K562 (cell line): ENCODE measurements at regions not wholly inside any gene's neighbourhood (a gene's known extent, or its start where the extent isn't known, plus 50 kb on each side); places are given as distances from the start of the nearest gene placed in this dataset.

Source experiments
- ATAC-seq: fragments of 200-7000 bp; cut with Tn5 transposase; 3 replicates; pipeline ENCODE4 v1.9.1; 2020; ENCODE audit warnings: moderate library complexity
- BruUV-seq: library from RNA; stranded (reverse); fragments of 400-500 nt; replicated peaks from 2 replicates; lab custom pipeline; 2021; lab: Mats Ljungman, UMichigan
- CTCF ChIA-PET: fragments of 300-600 bp; formaldehyde crosslinking; extraction: SDS; loops from one replicate; lab custom pipeline; 2021; ENCODE audit warnings: low intra/inter-chr PET ratio; lab: Yijun Ruan, JAX
- POLR2A ChIA-PET: fragments of 300-600, 350-650 bp; sonication (Branson Sonifier 250); formaldehyde crosslinking; extraction: SDS; loops from one replicate; lab custom pipeline; 2021; ENCODE audit warnings: antibody characterized with exemption, inconsistent platforms; lab: Yijun Ruan, JAX
- DNase-seq, 4 experiments: peaks; one replicate each; pipeline versions ENCODE4 v3.0.0 to v3.0.0-alpha.2; 2011 to 2018; ENCODE audit warnings: low spot score in 3 of 4, mixed read lengths in 3 of 4; ENCODE audit errors: extremely low read depth in 1 of 4
- FAIRE-seq: peaks from 2 replicates; lab custom pipeline; 2011; peaks lifted over from hg19 to GRCh38; lab: Jason Lieb, UNC
- H2AFZ ChIP-seq: 2 replicates; pipeline ENCODE4 v1.6.0; 2011; ENCODE audit warnings: low read depth, low read length, control low read depth, inconsistent platforms
- H3K27ac ChIP-seq: fragments of 200-600 bp; 3 replicates; pipeline ENCODE4 v1.8.0; 2011; ENCODE audit warnings: low read depth, mild to moderate bottlenecking, control low read depth, inconsistent platforms, low read length, moderate library complexity, mixed read lengths; ENCODE audit errors: extremely low read depth
- H3K27me3 ChIP-seq, 2 experiments: fragments of 300-600 bp in 1 of 2; 2 replicates in 1 of 2; 3 replicates in 1 of 2; pipeline versions ENCODE4 v1.6.0 to v1.8.0; 2011; ENCODE audit warnings: inconsistent platforms in 2 of 2, low read length in 2 of 2, mild to moderate bottlenecking in 1 of 2, mixed read lengths in 1 of 2, moderate library complexity in 1 of 2; ENCODE audit not compliant: control insufficient read depth in 2 of 2, insufficient read depth in 2 of 2
- H3K36me3 ChIP-seq: fragments of 300-600 bp; 3 replicates; pipeline ENCODE4 v1.8.0; 2011; ENCODE audit warnings: mild to moderate bottlenecking, low read length, inconsistent platforms; ENCODE audit not compliant: control insufficient read depth, insufficient read depth
- H3K4me1 ChIP-seq, 2 experiments: fragments of 200-600 bp in 1 of 2; replicated peaks in 1 of 2; 2 replicates in 1 of 2; 3 replicates in 1 of 2; pipeline versions ENCODE4 v1.5.1 to v1.8.0; 2011; ENCODE audit warnings: inconsistent platforms in 2 of 2, low read length in 2 of 2, mild to moderate bottlenecking in 1 of 2, mixed read lengths in 1 of 2, moderate library complexity in 1 of 2; ENCODE audit not compliant: control insufficient read depth in 2 of 2, insufficient read depth in 2 of 2
- H3K4me2 ChIP-seq: 2 replicates; pipeline ENCODE4 v1.6.1; 2011; ENCODE audit warnings: low read length, control low read depth, inconsistent platforms, mixed read lengths; ENCODE audit not compliant: insufficient read depth
- H3K4me3 ChIP-seq: fragments of 200-600 bp; sonication (generic), shearing (Covaris generic); 2 replicates; pipeline ENCODE4 v1.5.1; 2016; ENCODE audit warnings: control low read depth, inconsistent platforms
- H3K79me2 ChIP-seq: fragments of 200-600 bp; 3 replicates; pipeline ENCODE4 v1.8.0; 2011; ENCODE audit warnings: low read length, inconsistent platforms; ENCODE audit not compliant: control insufficient read depth, insufficient read depth
- H3K9ac ChIP-seq, 2 experiments: 2 replicates each; pipeline versions ENCODE4 v1.6.0 to v1.6.1; 2011; ENCODE audit warnings: low read depth in 2 of 2, low read length in 2 of 2, control low read depth in 1 of 2, inconsistent platforms in 1 of 2, mild to moderate bottlenecking in 1 of 2, mixed read lengths in 1 of 2; ENCODE audit not compliant: insufficient read depth in 1 of 2
- H3K9me1 ChIP-seq: one replicate; pipeline ENCODE4 v1.6.0; 2011; ENCODE audit warnings: inconsistent platforms, mild to moderate bottlenecking, low read length, moderate library complexity; ENCODE audit not compliant: control insufficient read depth, insufficient read depth
- H3K9me3 ChIP-seq: replicated peaks from 2 replicates; pipeline ENCODE4 v1.5.1; 2011; ENCODE audit warnings: low read depth, low read length, inconsistent platforms; ENCODE audit not compliant: control insufficient read depth, insufficient read depth
- H4K20me1 ChIP-seq: replicated peaks from 2 replicates; pipeline ENCODE4 v1.6.1; 2011; ENCODE audit warnings: low read length, inconsistent platforms, mixed read lengths; ENCODE audit not compliant: control insufficient read depth, insufficient read depth
- ARHGAP35 ChIP-seq: fragments of 450-650 bp; IDR thresholded peaks from 2 replicates; pipeline ENCODE4 v1.6.1; 2018; ENCODE audit not compliant: partially characterized antibody
- ATF3 ChIP-seq, 2 experiments: fragments of 450-650 bp in 1 of 2; sonication (generic) in 1 of 2; formaldehyde crosslinking in 1 of 2; IDR thresholded peaks in 1 of 2; conservative IDR thresholded peaks in 1 of 2; 2 replicates each; pipeline versions ENCODE4 v1.6.1 to v1.8.1; 2016 to 2023; ENCODE audit warnings: mild to moderate bottlenecking in 2 of 2, moderate library complexity in 2 of 2, inconsistent platforms in 1 of 2, missing genetic modification reagents in 1 of 2
- CBFA2T2 ChIP-seq: fragments of 450-650 bp; conservative IDR thresholded peaks from 2 replicates; pipeline ENCODE4 v1.6.1; 2017; ENCODE audit warnings: mild to moderate bottlenecking
- CREB3L1 ChIP-seq: fragments of 450-650 bp; IDR thresholded peaks from 2 replicates; pipeline ENCODE4 v1.6.1; 2014; ENCODE audit warnings: low read depth, mild to moderate bottlenecking, moderate library complexity, borderline replicate concordance
- CREBBP ChIP-seq: IDR thresholded peaks from one replicate; pipeline ENCODE4 v1.6.1; 2012; ENCODE audit warnings: low read depth, mild to moderate bottlenecking, control low read depth, inconsistent platforms, low read length
- GTF2B ChIP-seq: IDR thresholded peaks from 2 replicates; pipeline ENCODE4 v1.6.1; 2011; ENCODE audit not compliant: insufficient read length; ENCODE audit errors: extremely low read depth
- IRF2 ChIP-seq: sonication (generic); formaldehyde crosslinking; IDR thresholded peaks from 2 replicates; pipeline ENCODE4 v1.8.1; 2022; ENCODE audit warnings: mild to moderate bottlenecking, missing genetic modification reagents
- KLF16 ChIP-seq: IDR thresholded peaks from 2 replicates; pipeline ENCODE4 v1.6.1; 2016; ENCODE audit warnings: antibody characterized with exemption
- MCM7 ChIP-seq, 2 experiments: fragments of 450-650 bp; IDR thresholded peaks; 2 replicates each; pipeline ENCODE4 v1.6.1; 2016 to 2018
- RNF219 ChIP-seq: fragments of 250-450 bp; sonication (Bioruptor Pico); IDR thresholded peaks from 2 replicates; pipeline ENCODE4 v1.5.0; 2022; ENCODE audit warnings: mild to moderate bottlenecking
- TCF7L2 ChIP-seq: fragments of 150-350 bp; IDR thresholded peaks from 2 replicates; pipeline ENCODE4 v1.6.1; 2016; ENCODE audit warnings: low read depth, mild to moderate bottlenecking, low read length, moderate library complexity
- TRIM24 ChIP-seq, 2 experiments: fragments of 450-650 bp; IDR thresholded peaks; 2 replicates each; pipeline ENCODE4 v1.6.1; 2016
- ZFP91 ChIP-seq: sonication (generic); formaldehyde crosslinking; IDR thresholded peaks from 2 replicates; pipeline ENCODE4 v1.8.0; 2022; ENCODE audit warnings: mild to moderate bottlenecking, missing genetic modification reagents
- ZNF561 ChIP-seq: fragments of 450-650 bp; formaldehyde crosslinking; conservative IDR thresholded peaks from 2 replicates; pipeline ENCODE4 v1.4.0; 2020; ENCODE audit warnings: mild to moderate bottlenecking, moderate library complexity
- ZNF668 ChIP-seq: fragments of 250-450 bp; sonication (Bioruptor Pico); IDR thresholded peaks from 2 replicates; pipeline ENCODE4 v1.8.0; 2022; ENCODE audit warnings: mild to moderate bottlenecking, inconsistent platforms
- ZNF75A ChIP-seq: fragments of 450-650 bp; formaldehyde crosslinking; IDR thresholded peaks from 2 replicates; pipeline ENCODE4 v1.4.0; 2020; ENCODE audit warnings: mild to moderate bottlenecking
- ZSCAN32 ChIP-seq: fragments of 450-650 bp; formaldehyde crosslinking; IDR thresholded peaks from 2 replicates; pipeline ENCODE4 v1.4.0; 2020; ENCODE audit warnings: mild to moderate bottlenecking, moderate library complexity
- WGBS: fragments of 100-300 bp; shearing (Covaris generic); methylation state at CpG from one replicate; pipeline ENCODE4 v1.1.6; 2016; ENCODE audit warnings: low coverage, mixed read lengths; ENCODE audit not compliant: insufficient coverage; ENCODE audit errors: missing lambda C conversion rate; 5-methylcytosine and 5-hydroxymethylcytosine counted together
- in situ Hi-C: fragments of 300-500 bp; cut with MboI; formaldehyde crosslinking; loops from 4 replicates; pipeline ENCODE4 v1.15.0; 2018; ENCODE audit warnings: inconsistent platforms, mixed read lengths
- intact Hi-C: fragments of 100-400 bp; cut with micrococcal nuclease; formaldehyde crosslinking; loops from 2 replicates; pipeline ENCODE4 v1.14.2; 2022

GRCh38 chr7:156450473-156450872, 190.1 kb upstream of the RNF32 start:
- H3K4me2 ChIP-seq, result no peak overlapping the region
- 1% methylated on average over 3 of the region's 3 CpGs for WGBS
- no TSS peak for BruUV-seq
- TF ChIP-seq ATF3 (IDR thresholded peaks at IDR 0.05) (no peak), ATF3 (CRISPR knock-in tag; conservative IDR thresholded peaks at IDR 0.05) (no peak), TCF7L2 (no peak), IRF2 (CRISPR knock-in tag) (no peak), ZSCAN32 (CRISPR knock-in tag) (no peak), RNF219 (CRISPR knock-in tag) (no peak), ZFP91 (CRISPR knock-in tag) (no peak), GTF2B (no peak), ZNF668 (CRISPR knock-in tag) (no peak), CREB3L1 (no peak), ZNF561 (CRISPR knock-in tag) (no peak), MCM7 (IDR thresholded peaks at IDR 0.05) (no peak), ARHGAP35 (no peak), TRIM24 (IDR thresholded peaks at IDR 0.05) (no peak), ZNF75A (CRISPR knock-in tag) (no peak), CBFA2T2 (no peak), KLF16 (no peak), CREBBP (no peak)

More at GRCh38 chr7:156450473-156450872, 190.1 kb upstream of the RNF32 start:
- Histone ChIP-seq H3K27me3 (peaks cover 24 to 38% of the 10 kb centered on the region in 2 experiments), H3K4me1 (no peaks in the 10 kb centered on the region), H3K9me1 (no peaks in the 10 kb centered on the region), H3K4me3 (no peak overlapping the region), H3K36me3 (no peaks in the 10 kb centered on the region), H2AFZ (no peak overlapping the region), H3K9ac (no peak overlapping the region), H3K27ac (no peak overlapping the region), H4K20me1 (no peaks in the 10 kb centered on the region; the same call in 1 of the 2 replicates), H3K79me2 (no peaks in the 10 kb centered on the region), H3K9me3 (no peaks in the 10 kb centered on the region)
- POLR2A ChIA-PET, result no interaction called here
- intact Hi-C loops, result no loop called here
- in situ Hi-C loops, result loop anchor here (10.0 kb wide), 1 partner anchor 376 kb away; no protein-coding TSS in a partner anchor
- no peak for DNase-seq
- no peak for ATAC-seq
- FAIRE-seq, result no peak
- CTCF ChIA-PET, result no interaction called here
